ENCODE measurements at regions not wholly inside any gene's neighbourhood (a gene's known extent, or its start where the extent isn't known, plus 50 kb on each side); places are given as distances from the start of the nearest gene placed in this dataset.

GRCh38 chr2:71813315-71813714 lies 334.3 kb downstream of the CYP26B1 start:
- peak in 1 of 2 experiments; percentile 4 for DNase-seq (ENCODE audit: low read depth in 1 of 2, low spot score in 2 of 2)
- Histone ChIP-seq H3K36me3 (ENCODE audit: control insufficient read depth in 2 of 4, insufficient read depth in 4 of 4, low read length in 3 of 4) (no peaks in the 10 kb centered on the region), H3K79me1 (ENCODE audit: low read depth, low read length) (no peaks in the 10 kb centered on the region), H4K20me1 (replicated peaks in 1 of 2; ENCODE audit: control insufficient read depth in 1 of 2, insufficient read depth in 2 of 2, low read length in 2 of 2) (no peaks in the 10 kb centered on the region), H4K91ac (replicated peaks; ENCODE audit: insufficient read length, low read length) (no peak overlapping the region), H3K23me2 (ENCODE audit: low read depth, low read length) (no peaks in the 10 kb centered on the region), H2BK120ac (replicated peaks; ENCODE audit: low read depth, low read length) (no peak overlapping the region), H3K18ac (ENCODE audit: extremely low read depth, low read length) (no peak overlapping the region), H3K14ac (ENCODE audit: insufficient read length) (no peak overlapping the region), H3K9me3 (ENCODE audit: insufficient read depth in 2 of 2, low read depth in 1 of 2, low read length in 1 of 2) (no peaks in the 10 kb centered on the region), H2BK12ac (ENCODE audit: low read depth, low read length) (no peak overlapping the region), H3K27ac (ENCODE audit: low read depth, low read length) (no peak overlapping the region), H3K4ac (replicated peaks; ENCODE audit: insufficient read length, low read depth, low read length) (no peak overlapping the region), H3K27me3 (replicated peaks in 1 of 4; ENCODE audit: control insufficient read depth in 3 of 4, extremely low read depth in 1 of 4, insufficient read depth in 3 of 4, low read length in 3 of 4) (no peaks in the 10 kb centered on the region), H2AFZ (ENCODE audit: low read length) (no peak overlapping the region), H4K5ac (ENCODE audit: insufficient read length, low read depth, low read length) (no peak overlapping the region), H3K79me2 (ENCODE audit: control insufficient read depth in 1 of 2, insufficient read depth in 2 of 2, low read length in 2 of 2) (no peaks in the 10 kb centered on the region), H4K8ac (ENCODE audit: extremely low read depth, insufficient read depth, low read length) (no peak overlapping the region), H3K56ac (replicated peaks; ENCODE audit: insufficient read length, low read depth, low read length) (no peak overlapping the region), H2BK20ac (ENCODE audit: low read length) (no peak overlapping the region), H3K4me3 (ENCODE audit: extremely low read depth in 1 of 4, insufficient read depth in 2 of 4, low read depth in 3 of 4, low read length in 4 of 4) (no peak overlapping the region), H2AK5ac (ENCODE audit: low read depth, low read length) (no peak overlapping the region), H3K23ac (ENCODE audit: insufficient read length) (no peak overlapping the region), H2BK5ac (ENCODE audit: low read depth, low read length) (no peak overlapping the region), H3K4me1 (replicated peaks in 1 of 4; ENCODE audit: control insufficient read depth in 3 of 4, insufficient read depth in 4 of 4, low read length in 3 of 4) (no peaks in the 10 kb centered on the region), H3K4me2 (ENCODE audit: insufficient read depth in 1 of 2, low read depth in 2 of 2, low read length in 2 of 2) (no peak overlapping the region), H3K9ac (replicated peaks in 1 of 4; ENCODE audit: extremely low read depth in 1 of 4, low read depth in 3 of 4, low read length in 3 of 4) (no peak overlapping the region), H2BK15ac (ENCODE audit: low read length) (no peak overlapping the region)
- WGBS, 2 experiments (ENCODE audit: extremely low coverage in 1 of 2, insufficient coverage in 1 of 2, insufficient read length in 1 of 2, insufficient replicate concordance in 2 of 2, low coverage in 1 of 2, low lambda C conversion rate in 2 of 2, missing lambda C conversion rate in 1 of 2) = 76% methylated on average over 4 of the region's 4 CpGs; no CpG with 5 or more reads in 1 of the 2 experiments
- POLR2A ChIA-PET (ENCODE audit: partially characterized antibody) = no interaction called here
- no peak for TF ChIP-seq NANOG (IDR thresholded peaks at IDR 0.05; ENCODE audit: insufficient read depth, low read depth, low read length, poor library complexity, severe bottlenecking)
- no peak for TF ChIP-seq HDAC2 (IDR thresholded peaks at IDR 0.05; ENCODE audit: borderline replicate concordance in 1 of 2, low read depth in 2 of 2, low read length in 2 of 2)
- TF ChIP-seq RBBP5 (IDR thresholded peaks at IDR 0.05; ENCODE audit: borderline replicate concordance, low read depth, low read length) = no peak
- TF ChIP-seq CEBPB (IDR thresholded peaks at IDR 0.05; ENCODE audit: low read depth, low read length) = no peak
- no peak for TF ChIP-seq BACH1 (IDR thresholded peaks at IDR 0.05; ENCODE audit: low read length)
- no peak for TF ChIP-seq RXRA (IDR thresholded peaks at IDR 0.05; ENCODE audit: insufficient read depth, low read depth, low read length)
- TF ChIP-seq CTBP2 (IDR thresholded peaks at IDR 0.05; ENCODE audit: borderline replicate concordance, insufficient read depth, insufficient read length, low read length) = no peak
- no peak for TF ChIP-seq FOSL1 (IDR thresholded peaks at IDR 0.05; ENCODE audit: insufficient read depth, low read depth, low read length)
- TF ChIP-seq KDM4A (IDR thresholded peaks at IDR 0.05; ENCODE audit: low read depth, low read length, severe bottlenecking) = no peak
- CTCF ChIA-PET (ENCODE audit: partially characterized antibody) = interaction anchor here (1.2 to 2.7 kb wide), 4 partner anchors 9 to 278 kb away, joined by 3 to 16 read pairs (median 6); no protein-coding TSS in a partner anchor
- FAIRE-seq = no peak
